Stomach smooth muscle (tissue), 2 donors: ENCODE measurements at regions not wholly inside any gene's neighbourhood (a gene's known extent, or its start where the extent isn't known, plus 50 kb on each side); places are given as distances from the start of the nearest gene placed in this dataset.

ENCODE experiments used
- H3K27ac ChIP-seq: one replicate; pipeline ENCODE4 v1.7.0; 2013; ENCODE audit warnings: mild to moderate bottlenecking, low read length, inconsistent platforms
- H3K27me3 ChIP-seq, 2 donors: one replicate each; pipeline ENCODE4 v1.7.0; 2013; ENCODE audit warnings: low read length in 2 of 2; ENCODE audit not compliant: insufficient read depth in 2 of 2, control insufficient read depth in 1 of 2
- H3K36me3 ChIP-seq, 2 donors: one replicate each; pipeline ENCODE4 v1.7.0; 2013; ENCODE audit warnings: low read length in 2 of 2; ENCODE audit not compliant: control insufficient read depth in 2 of 2, insufficient read depth in 2 of 2
- H3K4me1 ChIP-seq: one replicate; pipeline ENCODE4 v1.7.0; 2013; ENCODE audit warnings: low read length; ENCODE audit not compliant: control insufficient read depth, insufficient read depth
- H3K4me3 ChIP-seq, 2 donors: one replicate each; pipeline ENCODE4 v1.7.0; 2013; ENCODE audit warnings: low read length in 2 of 2
- H3K9ac ChIP-seq, 2 donors: one replicate each; pipeline ENCODE4 v1.7.0; 2013; ENCODE audit warnings: low read length in 2 of 2, mild to moderate bottlenecking in 1 of 2
- H3K9me3 ChIP-seq, 2 donors: one replicate each; pipeline ENCODE4 v1.7.0; 2013; ENCODE audit warnings: low read length in 2 of 2; ENCODE audit not compliant: control insufficient read depth in 2 of 2
- donor health status: healthy.
- donor health status: Pancreatic carcinoma.

GRCh38 chr4:96602661-96603060 lies 762.8 kb downstream of the PDHA2 start:
- Histone ChIP-seq H3K4me3 (no peak overlapping the region), H3K36me3 (no peaks in the 10 kb centered on the region), H3K4me1 (no peaks in the 10 kb centered on the region), H3K9ac (no peak overlapping the region), H3K27me3 (no peaks in the 10 kb centered on the region), H3K9me3 (no peaks in the 10 kb centered on the region), H3K27ac (no peak overlapping the region)

DNA sequence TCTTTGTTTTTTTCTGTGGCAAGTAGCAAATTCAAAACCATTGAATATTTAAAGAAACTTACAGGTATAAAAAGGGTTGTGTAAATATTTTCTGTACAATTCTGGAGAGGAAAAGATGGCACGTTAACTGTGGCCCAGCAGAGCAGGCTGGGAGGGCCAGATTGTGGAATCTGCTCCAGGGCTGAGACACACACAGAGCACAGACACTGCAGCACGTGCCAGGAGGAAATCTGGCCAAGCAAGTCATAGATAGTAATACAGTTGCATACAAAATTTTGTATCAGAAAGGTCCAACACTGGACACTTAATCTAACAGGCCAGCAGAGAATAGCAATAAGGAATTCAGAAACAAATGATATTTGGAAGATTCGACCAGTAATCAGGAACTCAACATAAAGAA lies 763.7 kb downstream of the PDHA2 start:
- Histone ChIP-seq H3K36me3 (no peaks in the 10 kb centered on the region), H3K27me3 (no peaks in the 10 kb centered on the region), H3K9me3 (no peaks in the 10 kb centered on the region), H3K27ac (no peak overlapping the region), H3K9ac (no peak overlapping the region), H3K4me3 (no peak overlapping the region), H3K4me1 (no peaks in the 10 kb centered on the region)

DNA sequence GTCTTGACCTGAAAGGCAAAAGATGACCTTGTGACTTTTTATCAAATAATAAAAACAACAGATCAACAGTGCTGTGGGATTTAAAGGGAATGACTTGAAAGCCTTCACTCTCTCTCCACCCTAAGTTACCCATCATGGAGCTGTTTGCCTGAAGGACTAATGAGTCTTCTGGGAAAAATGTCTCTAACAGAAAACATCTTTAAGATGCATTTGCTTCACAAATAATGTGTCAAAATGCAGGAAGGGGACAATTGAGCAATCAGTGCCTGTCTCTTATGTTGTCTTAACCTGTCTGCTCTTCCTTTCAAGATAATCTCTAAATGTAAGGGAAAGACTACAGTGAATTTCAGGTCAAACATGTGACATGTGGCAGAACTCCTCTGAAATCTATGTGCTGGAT lies 766.6 kb downstream of the PDHA2 start:
- Histone ChIP-seq H3K27me3 (no peaks in the 10 kb centered on the region), H3K9me3 (no peaks in the 10 kb centered on the region), H3K9ac (no peak overlapping the region), H3K4me1 (no peaks in the 10 kb centered on the region), H3K27ac (no peak overlapping the region), H3K36me3 (no peaks in the 10 kb centered on the region), H3K4me3 (no peak overlapping the region)

DNA sequence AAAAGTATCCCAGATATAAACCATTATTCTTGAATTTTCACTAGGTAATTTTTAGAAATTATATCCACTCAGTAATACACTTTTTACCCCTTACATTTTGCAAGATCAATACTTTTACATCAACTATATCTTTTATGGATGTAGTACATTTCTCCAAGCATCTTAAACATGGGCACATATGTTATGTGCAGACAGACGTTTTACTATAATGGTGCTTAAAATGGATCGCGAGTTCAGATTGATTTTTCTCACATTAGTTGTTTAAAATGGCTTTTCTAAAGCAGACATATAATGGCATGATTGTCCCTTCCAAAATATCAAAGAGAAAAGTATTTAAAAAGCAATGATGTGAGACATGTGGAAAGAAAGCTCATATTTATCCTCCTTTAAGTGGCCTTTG lies 786.1 kb downstream of the PDHA2 start:
- Histone ChIP-seq H3K4me3 (no peak overlapping the region), H3K9me3 (no peaks in the 10 kb centered on the region), H3K9ac (no peak overlapping the region), H3K27me3 (no peaks in the 10 kb centered on the region), H3K4me1 (no peaks in the 10 kb centered on the region), H3K36me3 (no peaks in the 10 kb centered on the region), H3K27ac (no peak overlapping the region)

GRCh38 chr4:96630839-96631238 lies 790.9 kb downstream of the PDHA2 start:
- Histone ChIP-seq H3K9me3 (no peaks in the 10 kb centered on the region), H3K4me1 (no peaks in the 10 kb centered on the region), H3K27me3 (no peaks in the 10 kb centered on the region), H3K27ac (no peak overlapping the region), H3K4me3 (no peak overlapping the region), H3K36me3 (no peaks in the 10 kb centered on the region), H3K9ac (no peak overlapping the region)

DNA sequence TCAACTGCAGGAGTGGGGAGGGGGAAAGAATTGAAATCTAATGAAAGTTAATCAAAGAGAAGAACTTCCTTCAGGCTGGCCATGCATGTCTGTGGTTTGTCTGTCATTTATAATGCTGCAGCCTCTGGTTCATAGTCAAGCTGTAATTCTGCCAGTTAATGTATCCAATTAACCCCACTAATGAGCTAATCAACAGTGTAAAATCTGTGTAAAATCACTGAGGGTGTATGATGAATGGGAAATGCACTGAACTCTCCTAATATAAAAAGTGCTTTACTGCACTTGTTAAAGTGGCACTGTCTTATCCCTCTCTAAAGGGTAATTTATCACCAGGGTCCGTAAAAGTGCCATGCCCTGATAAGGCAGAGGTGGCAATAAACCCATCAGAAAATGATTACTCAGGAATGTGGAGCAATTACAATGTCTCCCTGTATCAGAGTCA lies 798.1 kb downstream of the PDHA2 start:
- H3K27ac ChIP-seq: no peak overlapping the region
- no peaks in the 10 kb centered on the region for H3K9me3 ChIP-seq
- no peak overlapping the region for H3K9ac ChIP-seq
- no peaks in the 10 kb centered on the region for H3K36me3 ChIP-seq
- H3K4me1 ChIP-seq: no peaks in the 10 kb centered on the region
- H3K27me3 ChIP-seq: no peaks in the 10 kb centered on the region
- no peak overlapping the region for H3K4me3 ChIP-seq

GRCh38 chr4:96639932-96640331 lies 800.0 kb downstream of the PDHA2 start:
- no peaks in the 10 kb centered on the region for H3K27me3 ChIP-seq
- H3K27ac ChIP-seq: no peak overlapping the region
- no peak overlapping the region for H3K9ac ChIP-seq
- H3K4me3 ChIP-seq: no peak overlapping the region
- no peaks in the 10 kb centered on the region for H3K9me3 ChIP-seq
- H3K4me1 ChIP-seq: no peaks in the 10 kb centered on the region
- H3K36me3 ChIP-seq: no peaks in the 10 kb centered on the region

DNA sequence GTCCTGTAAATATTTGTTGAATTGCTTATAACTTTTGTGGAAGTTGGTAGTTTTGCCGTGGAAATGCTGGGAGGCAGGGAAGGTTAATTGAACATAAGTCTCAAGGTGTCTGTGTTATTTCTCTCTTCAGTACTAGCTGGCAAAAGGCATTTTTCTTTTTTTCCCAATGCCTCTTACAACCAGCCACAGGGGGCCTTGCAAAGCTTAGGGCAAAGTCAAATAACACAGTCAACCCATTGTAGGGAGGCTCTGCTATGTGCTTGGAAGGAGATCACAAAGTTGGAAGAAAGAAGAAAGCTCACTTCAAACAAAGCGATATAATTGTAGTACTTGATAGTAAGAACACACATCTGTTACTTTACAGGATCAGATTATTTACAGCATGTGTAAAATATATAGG lies 802.6 kb downstream of the PDHA2 start:
- Histone ChIP-seq H3K36me3 (no peaks in the 10 kb centered on the region), H3K9me3 (no peaks in the 10 kb centered on the region), H3K4me1 (no peaks in the 10 kb centered on the region), H3K27ac (no peak overlapping the region), H3K9ac (no peak overlapping the region), H3K4me3 (no peak overlapping the region), H3K27me3 (no peaks in the 10 kb centered on the region)

DNA sequence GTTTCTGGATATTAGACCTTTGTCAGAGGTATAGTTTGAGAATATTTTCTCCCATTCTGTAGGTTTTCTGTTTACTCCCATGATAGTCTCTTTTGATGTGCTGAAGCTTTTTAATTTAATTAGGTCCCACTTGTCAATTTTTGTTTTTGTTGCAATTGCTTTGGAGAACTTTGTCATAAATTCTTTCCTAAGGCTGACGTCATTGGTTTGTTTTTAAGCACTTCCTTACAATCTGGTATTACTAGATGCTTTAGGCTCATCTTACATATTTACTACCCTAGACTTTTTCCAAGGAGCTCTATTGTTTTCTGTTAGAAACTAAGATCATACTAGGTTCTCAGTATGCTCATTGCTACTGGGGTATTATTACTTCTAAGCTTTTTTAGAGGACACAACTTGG lies 806.3 kb downstream of the PDHA2 start:
- Histone ChIP-seq H3K36me3 (no peaks in the 10 kb centered on the region), H3K27me3 (no peaks in the 10 kb centered on the region), H3K4me3 (no peak overlapping the region), H3K9me3 (no peaks in the 10 kb centered on the region), H3K27ac (no peak overlapping the region), H3K4me1 (no peaks in the 10 kb centered on the region), H3K9ac (no peak overlapping the region)

- H3K27me3 ChIP-seq: no peaks in the 10 kb centered on the region
- H3K4me1 ChIP-seq: no peaks in the 10 kb centered on the region
- H3K9ac ChIP-seq: no peak overlapping the region
- no peak overlapping the region for H3K4me3 ChIP-seq
- H3K27ac ChIP-seq: no peak overlapping the region
- no peaks in the 10 kb centered on the region for H3K36me3 ChIP-seq
- H3K9me3 ChIP-seq: no peaks in the 10 kb centered on the region
These were observed 809.6 kb downstream of the PDHA2 start for GRCh38 chr4:96649536-96649935.

- Histone ChIP-seq H3K4me1 (no peaks in the 10 kb centered on the region), H3K27ac (no peak overlapping the region), H3K9ac (no peak overlapping the region), H3K4me3 (no peak overlapping the region), H3K9me3 (no peaks in the 10 kb centered on the region), H3K36me3 (no peaks in the 10 kb centered on the region), H3K27me3 (no peaks in the 10 kb centered on the region)
These were observed 812.3 kb downstream of the PDHA2 start for GRCh38 chr4:96652158-96652557.

DNA sequence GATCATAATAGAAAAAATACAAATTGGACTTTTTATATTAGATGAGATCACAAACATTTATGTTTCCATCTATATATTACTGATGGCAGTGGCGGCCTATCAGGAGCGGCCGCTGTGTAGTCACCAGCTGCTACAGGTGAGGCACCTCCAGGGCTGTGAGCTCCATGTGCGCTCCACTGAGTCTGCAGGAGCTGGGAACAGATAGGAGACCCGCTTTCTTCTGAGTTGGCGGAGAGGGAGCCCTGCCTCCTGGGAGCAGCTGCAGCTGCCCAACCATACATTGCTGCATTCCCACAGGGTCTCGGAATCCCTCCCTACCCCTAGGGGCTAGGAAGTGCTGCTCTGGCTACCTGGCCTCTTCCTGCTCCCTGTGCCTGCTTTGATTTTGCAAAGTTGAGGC lies 812.9 kb downstream of the PDHA2 start:
- H3K27ac ChIP-seq: no peak overlapping the region
- H3K9me3 ChIP-seq: no peaks in the 10 kb centered on the region

More for the DNA sequence above, 812.9 kb downstream of the PDHA2 start:
- no peak overlapping the region for H3K9ac ChIP-seq
- no peak overlapping the region for H3K4me3 ChIP-seq
- H3K27me3 ChIP-seq: no peaks in the 10 kb centered on the region
- no peaks in the 10 kb centered on the region for H3K4me1 ChIP-seq
- H3K36me3 ChIP-seq: no peaks in the 10 kb centered on the region
